ENCODE measurements at regions not wholly inside any gene's neighbourhood (a gene's known extent, or its start where the extent isn't known, plus 50 kb on each side); places are given as distances from the start of the nearest gene placed in this dataset.

GRCh38 chr6:77354581-77354980, 108.7 kb downstream of the HTR1B start:
- H3K4me1 ChIP-seq (ENCODE audit: control insufficient read depth in 4 of 4, insufficient read depth in 4 of 4, low read length in 3 of 4) = no peaks in the 10 kb centered on the region
- no peak for DNase-seq (ENCODE audit: low spot score)
- no peak overlapping the region for H3K4me3 ChIP-seq (ENCODE audit: low read depth in 1 of 3, low read length in 3 of 3)
- no peak overlapping the region for H3K27ac ChIP-seq (ENCODE audit: low read depth in 1 of 2, low read length in 2 of 2)
- TF ChIP-seq FOXA2 (IDR thresholded peaks at IDR 0.05) = no peak
- TF ChIP-seq ZBTB33 (IDR thresholded peaks at IDR 0.05) = no peak
- no peak for TF ChIP-seq FOXA1 (IDR thresholded peaks at IDR 0.05)
- no peak for TF ChIP-seq MAX (IDR thresholded peaks at IDR 0.05)
- no peak for TF ChIP-seq YY1 (IDR thresholded peaks at IDR 0.05)
- no peak for TF ChIP-seq NR2F2 (IDR thresholded peaks at IDR 0.05)
- TF ChIP-seq HNF4G (IDR thresholded peaks at IDR 0.05) = no peak
- TF ChIP-seq RXRA (IDR thresholded peaks at IDR 0.05) = no peak
- no peak for TF ChIP-seq ATF3 (IDR thresholded peaks at IDR 0.05)
- H3K36me3 ChIP-seq (ENCODE audit: control insufficient read depth in 4 of 4, insufficient read depth in 3 of 4, low read depth in 1 of 4, low read length in 3 of 4) = no peaks in the 10 kb centered on the region
- H3K9ac ChIP-seq (ENCODE audit: low read depth in 1 of 2, low read length in 2 of 2) = no peak overlapping the region
- no peaks in the 10 kb centered on the region for H3K27me3 ChIP-seq (ENCODE audit: control insufficient read depth in 4 of 4, insufficient read depth in 4 of 4, low read length in 3 of 4)
- no peaks in the 10 kb centered on the region for H3K9me3 ChIP-seq (ENCODE audit: control insufficient read depth in 4 of 4, low read length in 3 of 4)

GRCh38 chr6:77353129-77353528, 110.2 kb downstream of the HTR1B start:
- Histone ChIP-seq H3K27me3 (ENCODE audit: control insufficient read depth in 4 of 4, insufficient read depth in 4 of 4, low read length in 3 of 4) (no peaks in the 10 kb centered on the region), H3K4me1 (ENCODE audit: control insufficient read depth in 4 of 4, insufficient read depth in 4 of 4, low read length in 3 of 4) (no peaks in the 10 kb centered on the region), H3K36me3 (ENCODE audit: control insufficient read depth in 4 of 4, insufficient read depth in 3 of 4, low read depth in 1 of 4, low read length in 3 of 4) (no peaks in the 10 kb centered on the region), H3K4me3 (ENCODE audit: low read depth in 1 of 3, low read length in 3 of 3) (no peak overlapping the region), H3K27ac (ENCODE audit: low read depth in 1 of 2, low read length in 2 of 2) (no peak overlapping the region), H3K9ac (ENCODE audit: low read depth in 1 of 2, low read length in 2 of 2) (no peak overlapping the region), H3K9me3 (ENCODE audit: control insufficient read depth in 4 of 4, low read length in 3 of 4) (no peaks in the 10 kb centered on the region)
- no peak for DNase-seq (ENCODE audit: low spot score)
- no peak for TF ChIP-seq HNF4G (IDR thresholded peaks at IDR 0.05)
- no peak for TF ChIP-seq SP1 (IDR thresholded peaks at IDR 0.05)
- TF ChIP-seq YY1 (IDR thresholded peaks at IDR 0.05) = no peak
- no peak for TF ChIP-seq CTCF (IDR thresholded peaks at IDR 0.05; ENCODE audit: low read depth, low read length, missing input control)
- TF ChIP-seq RAD21 (IDR thresholded peaks at IDR 0.05) = no peak
- TF ChIP-seq REST (IDR thresholded peaks at IDR 0.05) = no peak
- TF ChIP-seq ATF3 (IDR thresholded peaks at IDR 0.05) = no peak
- TF ChIP-seq MAX (IDR thresholded peaks at IDR 0.05) = no peak
- no peak for TF ChIP-seq TAF1 (conservative IDR thresholded peaks at IDR 0.05)
- TF ChIP-seq RXRA (IDR thresholded peaks at IDR 0.05) = no peak
- TF ChIP-seq JUND (IDR thresholded peaks at IDR 0.05) = no peak
- TF ChIP-seq FOXA2 (IDR thresholded peaks at IDR 0.05) = no peak
- TF ChIP-seq NR2F2 (IDR thresholded peaks at IDR 0.05) = no peak
- TF ChIP-seq FOXA1 (IDR thresholded peaks at IDR 0.05) = no peak
- no peak for TF ChIP-seq ZBTB33 (IDR thresholded peaks at IDR 0.05)
- no peak for TF ChIP-seq HNF4A (conservative IDR thresholded peaks at IDR 0.05)
- no peak for TF ChIP-seq GABPA (IDR thresholded peaks at IDR 0.05 in 1 of 2, conservative IDR thresholded peaks at IDR 0.05 in 1 of 2)
- no peak for TF ChIP-seq EGR1 (IDR thresholded peaks at IDR 0.05; ENCODE audit: low read depth in 2 of 2)

Data from liver (tissue), 7 donors.